H1 (cell line): ENCODE measurements at regions not wholly inside any gene's neighbourhood (a gene's known extent, or its start where the extent isn't known, plus 50 kb on each side); places are given as distances from the start of the nearest gene placed in this dataset.

Experiments used
- ASH2L ChIP-seq: fragments of 200-600, 300-600 bp; sonication (generic); IDR thresholded peaks from one replicate; pipeline ENCODE4 v1.7.1; 2017; ENCODE audit warnings: low read length
- CEBPB ChIP-seq: IDR thresholded peaks from 2 replicates; pipeline ENCODE4 v1.6.1; 2012; ENCODE audit warnings: low read depth, low read length
- CHD7 ChIP-seq: fragments of 300-600 bp; sonication (generic); IDR thresholded peaks from 2 replicates; pipeline ENCODE4 v1.7.1; 2012; ENCODE audit warnings: low read length, moderate library complexity, mild to moderate bottlenecking, inconsistent platforms; ENCODE audit not compliant: insufficient replicate concordance
- EGR1 ChIP-seq: IDR thresholded peaks from 2 replicates; pipeline ENCODE4 v1.6.1; 2011; ENCODE audit warnings: low read depth, low read length, borderline replicate concordance
- GTF2F1 ChIP-seq: IDR thresholded peaks from 2 replicates; pipeline ENCODE4 v1.6.1; 2012; ENCODE audit warnings: low read depth, low read length, improper control_type of control experiment, borderline replicate concordance
- POU5F1 ChIP-seq: IDR thresholded peaks from 2 replicates; pipeline ENCODE4 v1.6.1; 2011; ENCODE audit warnings: low read depth, mild to moderate bottlenecking, low read length, moderate library complexity
- SAP30 ChIP-seq: fragments of 300-600 bp; sonication (generic); IDR thresholded peaks from 2 replicates; pipeline ENCODE4 v1.7.1; 2012; ENCODE audit warnings: low read length, moderate library complexity, mild to moderate bottlenecking, inconsistent platforms; ENCODE audit not compliant: insufficient read depth, insufficient replicate concordance
- SIN3A ChIP-seq, 2 experiments: IDR thresholded peaks in 1 of 2; conservative IDR thresholded peaks in 1 of 2; 2 replicates each; pipeline ENCODE4 v1.6.1; 2011 to 2012; ENCODE audit warnings: low read length in 2 of 2, improper control_type of control experiment in 1 of 2, low read depth in 1 of 2, mild to moderate bottlenecking in 1 of 2
- SIRT6 ChIP-seq: IDR thresholded peaks from one replicate; pipeline ENCODE4 v1.7.1; 2012; ENCODE audit warnings: low read length, inconsistent platforms
- TBP ChIP-seq: IDR thresholded peaks from 2 replicates; pipeline ENCODE4 v1.6.1; 2011; ENCODE audit warnings: low read depth, low read length, improper control_type of control experiment
- USF2 ChIP-seq: IDR thresholded peaks from 2 replicates; pipeline ENCODE4 v1.6.1; 2011; ENCODE audit warnings: low read length, improper control_type of control experiment

GRCh38 chr7:125149151-125149550, 219.5 kb upstream of the POT1 start (continued):
- TF ChIP-seq CHD7 (no peak), ASH2L (no peak), SIN3A (conservative IDR thresholded peaks at IDR 0.05 in 1 of 2, IDR thresholded peaks at IDR 0.05 in 1 of 2; ENCODE audit: low read depth in 1 of 2, low read length in 2 of 2) (no peak), TBP (no peak), GTF2F1 (no peak), USF2 (no peak), SAP30 (no peak), POU5F1 (no peak), SIRT6 (no peak), EGR1 (no peak), CEBPB (no peak)
